Brain pericyte (primary cell): ENCODE measurements at regions not wholly inside any gene's neighbourhood (a gene's known extent, or its start where the extent isn't known, plus 50 kb on each side); places are given as distances from the start of the nearest gene placed in this dataset.

Source experiments
- DNase-seq: peaks from one replicate; pipeline ENCODE4 v3.0.0-alpha.2; 2012; ENCODE audit warnings: low read depth, low spot score

DNA sequence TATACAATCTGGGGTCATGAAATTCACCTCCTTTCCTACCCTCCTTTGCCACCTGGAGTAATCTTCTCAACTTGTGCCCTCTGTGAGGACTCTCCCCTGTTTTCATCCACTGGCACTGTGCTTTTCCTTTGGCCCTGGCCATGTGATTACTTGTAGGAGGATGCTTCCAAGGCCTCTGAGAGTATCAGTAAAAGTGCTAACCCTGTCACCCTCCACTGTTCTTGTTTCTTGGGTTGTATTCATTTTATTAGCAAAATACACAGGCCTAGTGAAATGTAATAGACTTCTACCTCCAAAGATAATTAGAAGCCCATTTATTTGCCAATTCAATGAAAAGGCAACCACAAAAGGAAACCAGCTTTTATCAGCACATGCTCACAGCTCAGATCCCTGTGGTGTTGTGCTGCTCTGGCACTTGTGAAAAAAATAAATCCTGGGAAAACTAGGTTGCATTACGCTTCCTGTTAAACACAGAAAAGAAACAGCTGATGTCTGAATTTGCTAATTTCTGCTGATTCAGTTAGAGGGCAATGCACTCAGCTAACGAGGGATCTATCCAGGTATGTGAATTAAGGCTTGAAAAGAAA lies 357.5 kb upstream of the ETAA1 start:
- no peak for DNase-seq

DNA sequence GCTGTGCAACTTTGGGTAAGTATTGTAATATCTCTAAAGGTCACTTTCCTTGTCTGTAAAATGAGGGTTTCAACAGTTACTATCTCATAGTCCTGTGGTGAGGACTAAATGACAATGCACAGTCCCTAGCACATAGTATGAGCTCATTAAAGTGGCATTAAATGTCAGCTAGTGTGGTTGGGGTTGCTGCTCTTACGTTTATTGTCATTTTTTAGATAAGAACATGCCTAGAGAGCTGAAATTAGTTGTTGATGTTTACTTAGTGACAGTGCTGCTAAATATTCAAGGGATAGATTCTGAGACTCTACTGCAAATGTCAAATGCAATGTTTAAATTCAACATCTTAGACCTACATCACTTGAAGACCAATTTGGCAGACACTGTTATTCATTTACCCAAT lies 356.1 kb upstream of the ETAA1 start:
- no peak for DNase-seq

DNA sequence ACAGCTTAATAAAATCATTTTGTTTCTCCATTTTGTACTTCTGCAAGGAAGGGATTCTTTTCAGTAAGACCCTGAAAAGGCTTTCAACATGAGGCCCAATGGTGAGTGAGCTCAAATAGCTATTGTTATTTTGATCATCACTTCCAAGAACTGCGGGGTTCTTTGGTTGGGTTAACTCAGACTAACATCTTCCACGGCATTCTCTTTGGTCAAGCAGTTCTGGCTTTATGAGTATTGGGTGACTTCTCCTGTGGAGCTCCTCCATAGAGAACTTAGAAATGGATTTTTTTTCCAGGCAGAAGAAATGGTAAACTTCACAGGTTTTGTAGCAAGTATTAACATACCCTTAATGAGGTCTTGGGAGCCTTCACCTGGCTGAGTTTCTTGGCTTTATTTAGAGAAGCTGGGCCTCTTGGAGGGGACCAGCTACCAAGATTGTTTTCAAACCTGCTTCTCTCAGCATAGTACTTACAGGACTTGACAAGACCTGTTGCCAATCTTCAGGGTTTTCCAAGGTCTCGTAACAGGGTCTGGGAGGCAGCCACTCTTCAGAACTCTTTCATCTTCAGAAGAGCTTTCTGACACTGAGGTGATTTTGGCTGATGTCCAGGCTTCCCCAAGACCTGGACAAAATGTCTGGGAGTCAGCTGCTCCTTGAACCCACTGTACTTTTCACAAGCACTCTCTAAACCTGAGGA lies 353.2 kb upstream of the ETAA1 start:
- DNase-seq, result no peak

DNA sequence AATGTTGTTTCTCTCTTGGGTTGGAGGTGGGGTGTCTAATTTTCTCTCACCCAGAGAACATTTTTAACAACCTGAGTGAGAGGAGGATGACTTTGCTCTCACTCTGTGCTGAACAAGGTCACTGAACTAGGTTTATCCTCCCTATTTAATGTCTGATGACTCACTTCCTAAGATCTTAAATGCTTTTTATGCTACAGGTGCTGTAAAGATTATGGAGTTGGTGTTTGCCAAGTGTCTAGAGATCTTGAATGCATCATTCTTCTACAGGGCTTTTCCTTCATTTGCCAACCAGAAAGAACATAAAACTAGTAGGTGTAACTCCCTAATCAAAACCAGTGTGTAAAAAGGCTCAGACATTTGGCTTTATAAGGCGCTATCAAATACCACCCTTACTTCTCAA lies 350.5 kb upstream of the ETAA1 start:
- DNase-seq, result no peak

DNA sequence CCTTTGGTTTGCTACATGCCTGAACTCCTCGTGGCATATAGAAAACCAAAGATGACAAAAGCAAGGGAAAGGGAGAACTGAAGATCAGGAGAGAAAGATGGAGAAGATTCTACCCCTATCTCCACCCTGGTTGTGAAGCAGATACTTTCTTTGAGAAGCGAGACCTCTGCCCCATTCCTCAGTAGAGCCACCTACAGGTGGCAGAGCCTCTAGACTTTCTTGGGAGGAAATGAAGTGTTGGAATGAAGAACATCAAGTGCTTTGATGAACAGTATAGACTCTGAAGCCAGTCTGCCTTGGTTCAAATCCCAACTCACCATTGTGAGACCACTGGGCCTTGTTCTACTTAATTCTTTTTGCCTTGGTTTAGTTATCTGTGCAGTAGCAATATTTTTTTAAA lies 348.8 kb upstream of the ETAA1 start:
- no peak for DNase-seq

DNA sequence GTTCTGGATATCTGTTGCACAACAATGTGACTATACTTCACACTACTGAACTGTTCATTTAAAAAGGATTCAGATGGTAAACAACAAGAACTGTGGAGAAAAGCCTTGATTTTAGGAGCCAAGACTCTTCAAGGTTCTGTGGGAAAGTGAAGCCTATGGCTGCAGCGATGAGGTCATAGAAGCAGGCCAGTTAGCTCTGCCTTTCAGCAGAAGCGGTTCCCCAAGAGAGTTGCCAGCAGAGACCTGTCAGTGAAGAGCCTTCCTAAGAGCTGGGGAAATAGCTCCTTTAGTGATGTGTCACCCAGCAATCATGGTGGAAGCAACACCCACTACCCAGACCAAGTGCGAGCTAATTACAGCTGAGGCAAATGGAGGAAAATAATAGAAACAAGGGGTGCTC lies 346.5 kb upstream of the ETAA1 start:
- no peak for DNase-seq

DNA sequence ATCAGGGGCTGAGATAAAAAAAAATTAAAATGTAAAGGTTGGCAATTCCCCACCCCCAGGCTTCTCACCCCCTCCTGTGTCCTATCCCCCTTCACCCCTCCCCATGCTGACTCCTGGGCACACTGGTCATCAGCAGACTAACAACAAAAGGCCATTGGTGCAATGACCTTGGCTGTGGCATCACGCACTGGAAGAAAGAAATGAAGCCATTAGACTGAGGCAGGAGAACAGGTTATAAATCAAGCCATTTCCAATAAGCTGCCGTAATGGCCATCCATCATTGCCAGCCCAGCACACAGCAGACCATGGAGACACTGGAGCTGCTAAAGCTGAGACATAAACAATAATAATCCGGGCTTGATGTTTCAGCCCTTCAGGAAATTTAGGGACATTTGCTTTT lies 342.4 kb upstream of the ETAA1 start:
- no peak for DNase-seq

DNA sequence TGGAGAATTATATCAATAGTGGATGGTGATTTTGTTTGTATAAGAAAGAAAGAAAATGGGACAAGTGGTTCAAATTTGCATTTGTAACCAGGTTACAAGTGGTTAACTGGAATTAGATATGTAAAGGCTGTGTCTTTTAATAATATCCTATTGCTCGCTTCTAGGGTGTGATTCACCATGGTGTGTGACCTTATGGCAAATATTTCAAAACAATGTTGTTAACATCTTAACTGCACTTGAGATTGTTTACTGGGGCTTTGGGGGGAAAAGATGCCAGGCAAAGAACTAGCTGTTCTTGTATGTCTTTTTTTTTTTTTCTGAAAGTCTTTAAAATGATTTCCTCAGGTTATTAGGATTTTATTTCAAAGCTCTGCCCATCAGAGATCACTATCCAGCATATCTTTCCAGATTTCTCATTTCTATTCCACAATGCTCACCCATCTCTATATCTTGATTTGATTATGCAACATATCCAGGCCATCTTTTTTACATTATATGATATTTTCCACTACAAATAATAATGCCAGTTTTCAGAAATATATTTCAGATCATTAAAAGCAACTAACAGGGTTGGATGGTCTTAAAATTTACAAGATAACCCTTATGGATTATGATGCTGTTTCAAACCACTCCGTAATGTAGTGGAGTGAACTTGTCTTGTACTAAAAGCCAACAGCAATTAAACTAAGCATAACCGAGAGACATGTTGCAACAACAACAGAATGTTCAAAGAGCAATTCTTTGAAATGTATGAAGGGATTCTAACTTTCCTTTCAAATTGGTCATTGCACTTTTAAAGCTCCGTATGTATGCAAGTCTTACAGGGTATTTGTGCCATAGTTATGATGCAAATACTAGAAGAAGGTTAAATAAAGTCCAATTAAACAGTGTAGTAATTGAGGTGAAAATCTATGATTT lies 341.5 kb upstream of the ETAA1 start:
- no peak for DNase-seq

DNA sequence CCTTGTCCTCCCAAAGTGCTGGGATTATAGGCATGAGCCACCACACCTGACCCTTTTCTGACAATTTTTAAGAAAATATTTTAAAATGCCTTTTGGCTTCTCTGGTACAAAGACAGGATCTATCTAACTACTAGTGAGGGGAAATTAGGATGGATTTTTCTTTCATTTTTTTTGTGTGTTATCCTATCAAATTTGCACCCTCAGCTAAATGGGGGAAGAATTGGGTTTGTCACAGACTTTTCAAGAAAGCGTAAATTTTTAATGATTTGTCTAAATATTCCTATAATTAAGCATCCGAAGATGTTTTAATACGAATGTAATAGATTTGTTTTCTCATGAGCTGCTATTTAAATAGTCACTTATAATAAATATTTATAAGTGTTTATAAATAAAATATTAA lies 340.0 kb upstream of the ETAA1 start:
- DNase-seq, result no peak

DNA sequence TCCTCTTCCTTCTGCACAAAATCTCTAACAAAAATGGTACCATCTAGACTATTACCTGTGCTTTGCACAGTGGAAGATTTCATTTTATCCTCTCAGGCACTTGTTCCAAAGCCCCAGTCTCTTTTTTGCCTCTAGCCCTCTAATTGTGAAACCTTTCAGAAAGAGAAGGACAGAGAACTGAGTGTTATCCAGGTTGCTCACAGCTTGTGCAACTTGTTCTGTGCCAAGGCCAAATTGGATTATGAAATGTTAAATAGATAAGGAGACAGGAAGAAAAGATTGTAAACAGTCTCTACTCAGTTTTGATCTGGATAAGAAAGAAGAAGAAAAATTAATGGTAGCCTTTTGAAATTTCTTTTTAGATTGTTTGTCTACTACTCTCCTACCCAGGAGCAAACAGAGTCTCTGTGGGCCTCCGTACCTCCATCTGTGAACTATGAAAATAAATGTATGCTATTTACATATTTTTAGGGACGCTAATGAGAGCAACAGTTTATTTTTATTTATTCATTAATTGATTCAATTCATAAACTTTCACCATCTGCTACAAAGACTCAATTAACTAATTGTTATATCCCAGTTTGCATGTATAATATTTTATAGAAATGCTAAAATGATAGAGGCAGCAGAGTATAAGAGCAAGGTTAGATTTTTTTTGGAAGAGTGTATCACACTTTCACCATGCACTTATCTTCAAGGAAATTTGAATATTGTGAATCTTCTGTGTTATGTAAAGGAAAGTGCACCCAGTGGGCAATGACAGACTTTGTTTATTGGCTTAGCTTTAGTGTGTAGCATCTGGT lies 339.0 kb upstream of the ETAA1 start:
- no peak for DNase-seq

DNA sequence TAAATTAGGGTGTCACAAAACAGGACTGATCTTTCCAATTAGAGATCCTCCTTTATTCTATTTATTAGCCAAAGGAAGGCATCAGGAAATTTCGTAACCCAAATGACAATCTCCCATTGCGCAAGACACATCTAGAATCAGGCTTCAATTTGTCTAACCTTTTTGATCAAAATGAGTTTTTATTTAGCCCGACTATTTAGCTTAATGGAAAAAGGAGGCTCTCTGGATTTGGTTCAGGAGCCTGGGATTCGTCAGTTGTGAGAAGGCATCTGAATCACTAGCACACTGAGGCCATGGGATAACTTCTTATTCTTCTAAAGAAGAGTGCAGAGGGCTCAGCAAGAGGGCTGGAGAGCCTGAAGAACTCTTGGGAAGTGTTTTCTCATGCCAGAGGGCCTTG lies 332.1 kb upstream of the ETAA1 start:
- DNase-seq, result no peak

DNA sequence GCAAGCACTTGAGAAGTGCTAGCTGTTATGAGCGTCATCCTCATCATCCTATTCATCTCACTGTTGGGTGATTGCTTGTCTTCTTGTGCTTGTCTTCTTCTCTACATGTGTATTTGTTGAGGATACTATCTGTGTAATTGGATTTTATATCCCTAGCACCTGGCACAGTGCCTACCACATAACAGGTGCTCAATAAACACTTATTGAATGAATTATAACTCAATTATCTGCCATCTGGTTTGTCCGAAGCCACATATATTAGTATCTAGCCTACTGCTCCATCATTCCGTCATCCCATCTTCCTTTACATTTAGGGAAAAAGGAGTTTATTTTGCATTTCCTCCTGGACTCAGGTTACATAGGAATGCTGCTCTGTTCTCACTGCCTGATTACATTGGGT lies 330.4 kb upstream of the ETAA1 start:
- DNase-seq, result no peak

DNA sequence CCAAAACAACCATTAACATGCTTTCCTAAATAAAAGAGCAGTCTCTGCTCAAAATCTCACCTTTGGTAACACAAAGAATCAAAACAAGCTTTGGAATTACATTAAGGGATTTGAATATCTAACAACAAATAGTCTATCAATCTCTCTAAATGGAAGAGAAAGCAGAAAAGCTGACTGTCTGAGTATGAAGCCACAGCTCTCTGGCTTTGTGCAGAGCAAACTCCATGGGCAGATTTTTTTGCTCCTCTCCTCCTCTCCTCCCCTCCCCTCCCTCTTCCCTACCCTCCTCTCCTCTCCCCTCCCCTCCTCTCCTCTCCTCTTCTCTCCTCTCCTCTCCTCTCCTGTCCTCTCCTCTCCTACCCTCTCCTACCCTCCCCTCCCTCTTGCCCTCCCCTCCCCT lies 329.5 kb upstream of the ETAA1 start:
- no peak for DNase-seq

DNA sequence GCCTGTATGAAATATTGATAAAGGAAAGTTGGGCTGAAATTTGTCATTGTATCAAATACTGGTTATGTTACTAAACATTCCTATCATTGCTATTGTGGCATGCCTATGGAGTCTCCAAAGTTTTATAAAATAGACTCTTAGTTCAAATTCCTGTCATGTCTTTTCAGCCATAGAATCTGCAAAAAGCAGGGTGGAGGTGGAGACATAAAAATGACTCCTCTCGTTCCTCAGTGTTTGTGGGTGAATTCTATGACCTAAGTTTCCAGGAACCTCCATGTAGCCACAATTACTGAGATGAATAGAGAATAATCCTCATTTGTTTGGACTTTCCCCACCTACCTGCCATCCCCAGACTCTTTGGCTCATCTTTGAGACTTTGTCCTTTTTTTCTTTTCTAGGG lies 326.3 kb upstream of the ETAA1 start:
- no peak for DNase-seq

DNA sequence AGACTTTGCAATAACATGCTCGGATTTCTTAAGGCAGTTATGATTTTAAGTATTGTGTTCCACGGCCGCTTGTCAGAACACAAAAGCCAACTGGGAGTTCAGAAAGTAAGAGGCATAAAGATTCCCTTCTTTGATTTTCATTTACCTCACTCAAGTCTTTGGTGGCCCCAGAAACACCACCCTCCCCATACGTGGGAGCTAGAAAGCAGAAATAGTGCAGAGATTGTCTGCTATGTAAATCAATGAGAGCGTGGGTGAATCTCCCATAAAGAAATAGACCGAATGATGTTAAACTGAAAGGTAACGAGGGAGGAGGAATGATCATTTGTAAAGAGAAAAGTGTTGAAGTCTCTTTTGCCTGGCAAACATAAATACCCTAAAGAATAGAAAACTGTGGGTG lies 322.1 kb upstream of the ETAA1 start:
- no peak for DNase-seq

DNA sequence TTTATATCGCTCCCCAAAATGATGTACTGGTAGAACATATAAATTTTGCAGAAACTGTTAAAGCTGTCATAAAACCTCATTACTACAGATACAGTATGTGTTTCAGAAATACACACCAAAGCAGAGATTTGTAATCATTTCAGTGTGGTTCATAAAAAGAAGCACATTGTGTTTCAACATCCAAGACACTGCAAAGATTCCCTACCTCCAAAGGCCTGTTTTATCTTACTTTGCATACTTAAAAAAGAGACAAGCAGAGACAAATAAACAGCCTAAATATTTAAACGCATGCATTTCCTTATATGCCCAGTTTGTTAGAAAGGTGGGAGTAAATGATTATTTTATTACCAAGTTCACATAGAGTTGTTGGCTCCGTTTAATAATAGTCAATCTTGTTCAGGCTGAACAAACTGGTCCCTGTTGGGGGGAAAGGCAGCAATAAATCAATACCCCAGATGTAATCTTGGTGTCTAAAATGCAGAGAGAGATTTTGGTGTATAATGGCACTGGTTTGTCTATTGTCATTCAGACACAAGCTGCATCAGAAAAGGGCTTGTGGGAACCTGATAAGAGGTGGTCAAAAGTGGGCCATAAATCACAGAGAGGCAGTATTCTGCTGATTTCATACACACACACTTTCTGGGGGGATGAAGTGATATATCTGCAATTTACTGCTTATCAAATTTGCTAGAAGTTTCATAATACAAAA lies 321.4 kb upstream of the ETAA1 start:
- DNase-seq, result no peak

DNA sequence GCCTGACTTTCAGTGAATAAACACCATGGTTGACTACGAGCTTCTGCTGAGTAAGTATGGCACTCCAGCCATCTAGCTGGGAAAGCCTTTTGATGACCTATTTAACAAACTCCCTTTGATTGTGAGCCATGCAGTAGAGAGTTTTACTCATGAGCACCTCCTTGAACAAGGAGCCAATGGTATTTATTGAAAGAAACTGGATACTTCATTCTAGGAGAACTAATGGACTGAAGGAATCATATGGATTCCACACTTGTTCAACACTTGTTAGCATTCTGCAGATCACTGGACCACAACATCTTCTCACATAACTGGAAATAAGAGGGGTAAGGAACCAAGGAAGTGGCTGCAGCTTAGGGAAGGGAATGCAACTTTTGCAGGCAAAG lies 320.9 kb upstream of the ETAA1 start:
- no peak for DNase-seq

DNA sequence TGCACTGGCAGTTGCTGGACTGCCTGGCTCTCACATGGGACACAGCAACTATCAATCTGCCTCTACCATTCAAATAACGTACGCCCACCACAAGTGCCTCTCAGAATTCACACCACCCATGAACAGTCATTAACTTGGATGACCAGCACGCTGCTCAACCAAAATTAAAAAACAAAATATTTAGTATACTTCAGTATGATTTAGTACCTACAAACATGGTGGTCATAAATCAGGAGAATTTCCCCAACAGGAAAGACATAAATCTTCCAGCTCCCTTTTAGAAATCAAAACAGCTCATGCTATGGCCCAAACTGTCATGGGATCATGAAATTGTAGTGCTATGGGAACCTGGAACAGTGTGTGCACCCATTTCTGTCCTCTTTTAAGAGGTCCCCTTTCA lies 317.4 kb upstream of the ETAA1 start:
- DNase-seq, result no peak

DNA sequence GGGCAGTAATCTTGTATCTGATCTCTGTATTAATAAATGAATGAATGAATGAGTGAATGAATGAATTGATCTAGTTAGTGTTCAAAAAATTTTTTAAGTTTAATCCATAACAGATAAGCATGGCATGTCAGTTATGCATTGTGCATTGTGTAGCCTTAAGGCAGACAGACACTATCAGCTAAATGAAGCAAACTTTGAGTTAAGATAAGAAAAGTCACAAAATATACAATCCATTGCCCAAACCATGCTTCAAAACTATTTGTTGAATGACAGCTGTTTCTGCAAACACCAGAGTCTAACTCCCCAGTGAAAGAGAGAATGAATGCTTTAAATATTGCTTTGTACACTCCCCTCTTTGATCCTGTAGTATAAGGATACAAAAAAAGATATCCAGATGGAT lies 314.3 kb upstream of the ETAA1 start:
- DNase-seq, result no peak

DNA sequence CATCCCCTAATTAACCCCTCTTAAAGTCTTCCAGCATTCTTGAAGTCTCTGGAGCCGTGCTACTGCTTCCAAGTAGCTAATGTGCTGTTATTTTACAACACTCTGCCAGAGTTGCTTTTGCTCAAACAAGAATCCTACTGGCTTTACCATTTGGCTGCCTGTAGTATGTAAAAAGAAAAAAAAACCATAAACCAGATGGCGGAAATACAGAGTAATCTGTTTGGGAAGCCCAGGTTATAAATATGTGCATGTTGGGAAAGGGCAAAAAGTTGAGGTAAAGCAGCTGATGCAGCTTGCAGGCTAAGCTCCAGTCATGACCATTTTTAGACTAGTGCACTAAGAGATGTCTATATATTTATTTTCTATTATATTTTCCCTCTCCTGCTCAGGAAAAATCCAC lies 313.2 kb upstream of the ETAA1 start:
- no peak for DNase-seq

DNA sequence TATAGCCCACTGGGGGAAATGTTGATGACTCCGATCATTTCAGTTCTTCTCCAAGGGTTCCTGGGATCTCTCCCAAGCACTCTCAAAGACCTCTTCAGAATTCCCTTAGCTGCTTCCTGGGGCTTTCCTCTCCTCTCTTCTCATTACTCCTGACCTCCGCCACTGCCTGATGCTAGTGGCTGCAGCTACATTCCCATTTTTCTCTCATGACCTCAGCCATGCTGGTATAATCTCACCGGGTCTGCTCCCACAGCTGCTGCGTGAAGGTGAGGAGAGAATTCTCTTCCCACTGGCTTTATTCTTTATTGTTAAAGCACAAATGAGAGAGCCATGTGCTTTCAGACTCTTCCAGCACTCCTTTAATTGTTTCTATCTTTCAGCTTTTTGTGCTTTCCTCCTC lies 312.0 kb upstream of the ETAA1 start:
- no peak for DNase-seq
